CD8-positive, alpha-beta memory T cell (primary cell): ENCODE measurements at regions not wholly inside any gene's neighbourhood (a gene's known extent, or its start where the extent isn't known, plus 50 kb on each side); places are given as distances from the start of the nearest gene placed in this dataset.

ENCODE experiments used
- CTCF ChIA-PET: fragments of 350-600 bp; sonication (Branson Sonifier 250); formaldehyde crosslinking; loops from one replicate; lab custom pipeline; 2021; ENCODE audit warnings: antibody characterized with exemption; lab: Charles Lee
- POLR2A ChIA-PET: fragments of 350-600 bp; sonication (Branson Sonifier 250); formaldehyde crosslinking; loops from one replicate; lab custom pipeline; 2021; ENCODE audit warnings: antibody characterized with exemption; lab: Charles Lee
- DNase-seq, 5 donors: peaks; one replicate each; pipeline versions ENCODE4 v3.0.0 to v3.0.0-alpha.2; 2020 to 2022; ENCODE audit warnings: mixed read lengths in 1 of 5
- H3K27ac ChIP-seq: one replicate; pipeline ENCODE4 v1.7.0; 2013; ENCODE audit warnings: low read depth, mild to moderate bottlenecking, low read length, moderate library complexity
- H3K27me3 ChIP-seq: 2 replicates; pipeline ENCODE4 v1.7.0; 2013; ENCODE audit warnings: low read length, mild to moderate bottlenecking; ENCODE audit not compliant: insufficient read depth, poor library complexity, severe bottlenecking
- H3K36me3 ChIP-seq: 2 replicates; pipeline ENCODE4 v1.7.0; 2013; ENCODE audit warnings: mild to moderate bottlenecking, low read length, moderate library complexity; ENCODE audit not compliant: insufficient read depth
- H3K4me1 ChIP-seq: 2 replicates; pipeline ENCODE4 v1.7.0; 2013; ENCODE audit warnings: mild to moderate bottlenecking, low read length, moderate library complexity; ENCODE audit not compliant: insufficient read depth
- H3K4me3 ChIP-seq: 2 replicates; pipeline ENCODE4 v1.7.0; 2013; ENCODE audit warnings: mild to moderate bottlenecking, low read length
- H3K9me3 ChIP-seq: 2 replicates; pipeline ENCODE4 v1.7.0; 2013; ENCODE audit warnings: mild to moderate bottlenecking, low read length
- H3K27ac Mint-ChIP-seq, 8 donors: one replicate each; pipeline ENCODE4 v1.8.0; 2020 to 2021; ENCODE audit warnings: mixed read lengths in 8 of 8, mild to moderate bottlenecking in 6 of 8, inconsistent platforms in 3 of 8, moderate library complexity in 3 of 8
- H3K27me3 Mint-ChIP-seq, 2 donors: one replicate each; pipeline ENCODE4 v1.8.0; 2020 to 2021; ENCODE audit warnings: mixed read lengths in 2 of 2, mild to moderate bottlenecking in 1 of 2, moderate library complexity in 1 of 2
- H3K36me3 Mint-ChIP-seq, 3 donors: one replicate each; pipeline ENCODE4 v1.8.0; 2020 to 2021; ENCODE audit warnings: mixed read lengths in 3 of 3, inconsistent platforms in 1 of 3, mild to moderate bottlenecking in 1 of 3
- H3K4me1 Mint-ChIP-seq, 3 donors: one replicate each; pipeline ENCODE4 v1.8.0; 2020 to 2021; ENCODE audit warnings: mixed read lengths in 3 of 3, inconsistent platforms in 1 of 3, mild to moderate bottlenecking in 1 of 3
- H3K4me3 Mint-ChIP-seq, 7 donors: one replicate each; pipeline ENCODE4 v1.8.0; 2020 to 2021; ENCODE audit warnings: mixed read lengths in 7 of 7, mild to moderate bottlenecking in 6 of 7, moderate library complexity in 4 of 7, inconsistent platforms in 2 of 7
- H3K9me3 Mint-ChIP-seq, 5 donors: one replicate each; pipeline ENCODE4 v1.8.0; 2020 to 2022; ENCODE audit warnings: mixed read lengths in 5 of 5, mild to moderate bottlenecking in 3 of 5, moderate library complexity in 2 of 5, inconsistent platforms in 1 of 5

- Mint-ChIP-seq H3K4me3 (no peak overlapping the region), H3K36me3 (no peaks in the 10 kb centered on the region), H3K9me3 (no peaks in the 10 kb centered on the region), H3K27me3 (peaks cover 5 to 9% of the 10 kb centered on the region in 2 donors), H3K4me1 (peaks cover 10 to 17% (median 14%) of the 10 kb centered on the region in 3 donors), H3K27ac (no peak overlapping the region)
- DNase-seq: peak in 1 of 5 donors; percentile 12
- no peak overlapping the region for H3K4me3 ChIP-seq
- ChIA-PET CTCF (no interaction called here), POLR2A (no interaction called here)
- no peaks in the 10 kb centered on the region for H3K9me3 ChIP-seq
- no peaks in the 10 kb centered on the region for H3K4me1 ChIP-seq
- no peak overlapping the region for H3K27ac ChIP-seq
- no peaks in the 10 kb centered on the region for H3K27me3 ChIP-seq
- no peaks in the 10 kb centered on the region for H3K36me3 ChIP-seq
Measured at GRCh38 chr15:69806287-69806915, 291.3 kb downstream of the TLE3 start.

- H3K4me3 Mint-ChIP-seq: no peak overlapping the region
- ChIA-PET POLR2A (no interaction called here), CTCF (no interaction called here)
- no peaks in the 10 kb centered on the region for H3K36me3 Mint-ChIP-seq
- no peaks in the 10 kb centered on the region for H3K9me3 Mint-ChIP-seq
- no peaks in the 10 kb centered on the region for H3K4me1 ChIP-seq
- peak overlapping the region in 1 of 8 donors; percentile 43 for H3K27ac Mint-ChIP-seq
- H3K27me3 ChIP-seq: no peaks in the 10 kb centered on the region
- no peak for DNase-seq
- no peak overlapping the region for H3K27ac ChIP-seq
- H3K9me3 ChIP-seq: no peaks in the 10 kb centered on the region
- peaks cover 10 to 14% (median 13%) of the 10 kb centered on the region in 3 donors for H3K4me1 Mint-ChIP-seq
- no peaks in the 10 kb centered on the region for H3K36me3 ChIP-seq
- no peak overlapping the region for H3K4me3 ChIP-seq
- H3K27me3 Mint-ChIP-seq: peaks cover 5 to 9% of the 10 kb centered on the region in 2 donors
Measured at GRCh38 chr15:69807721-69808120, 290.0 kb downstream of the TLE3 start.

GRCh38 chr15:69808756-69809155, 289.0 kb downstream of the TLE3 start:
- no peaks in the 10 kb centered on the region for H3K4me1 ChIP-seq
- ChIA-PET CTCF (no interaction called here), POLR2A (no interaction called here)
- H3K27me3 Mint-ChIP-seq: peaks cover 9% of the 10 kb centered on the region in 2 donors
- H3K4me3 ChIP-seq: no peak overlapping the region
- no peaks in the 10 kb centered on the region for H3K9me3 ChIP-seq
- DNase-seq: no peak
- peak overlapping the region in 1 of 8 donors; percentile 7 for H3K27ac Mint-ChIP-seq
- H3K36me3 Mint-ChIP-seq: no peaks in the 10 kb centered on the region
- peaks cover 10 to 14% (median 13%) of the 10 kb centered on the region in 3 donors for H3K4me1 Mint-ChIP-seq
- no peaks in the 10 kb centered on the region for H3K36me3 ChIP-seq
- H3K4me3 Mint-ChIP-seq: no peak overlapping the region
- H3K27ac ChIP-seq: no peak overlapping the region
- H3K27me3 ChIP-seq: no peaks in the 10 kb centered on the region
- no peaks in the 10 kb centered on the region for H3K9me3 Mint-ChIP-seq

GRCh38 chr15:69809421-69809820, 288.3 kb downstream of the TLE3 start:
- ChIA-PET POLR2A (no interaction called here), CTCF (no interaction called here)
- no peak for DNase-seq
- Histone ChIP-seq H3K4me1 (no peaks in the 10 kb centered on the region), H3K27me3 (no peaks in the 10 kb centered on the region), H3K27ac (no peak overlapping the region), H3K9me3 (no peaks in the 10 kb centered on the region), H3K36me3 (no peaks in the 10 kb centered on the region), H3K4me3 (no peak overlapping the region)
- H3K36me3 Mint-ChIP-seq: no peaks in the 10 kb centered on the region
- H3K4me3 Mint-ChIP-seq: no peak overlapping the region
- H3K9me3 Mint-ChIP-seq: no peaks in the 10 kb centered on the region
- peaks cover 10 to 12% of the 10 kb centered on the region in 2 donors for H3K27me3 Mint-ChIP-seq
- H3K27ac Mint-ChIP-seq: peak overlapping the region in 1 of 8 donors; percentile 52
- H3K4me1 Mint-ChIP-seq: peaks cover 10 to 14% (median 13%) of the 10 kb centered on the region in 3 donors

- Histone ChIP-seq H3K4me3 (no peak overlapping the region), H3K4me1 (no peaks in the 10 kb centered on the region), H3K9me3 (no peaks in the 10 kb centered on the region), H3K27ac (no peak overlapping the region), H3K27me3 (no peaks in the 10 kb centered on the region), H3K36me3 (no peaks in the 10 kb centered on the region)
- peaks cover 12 to 14% of the 10 kb centered on the region in 2 donors for H3K27me3 Mint-ChIP-seq
- H3K4me1 Mint-ChIP-seq: peaks cover 10 to 13% (median 12%) of the 10 kb centered on the region in 3 donors
- H3K9me3 Mint-ChIP-seq: no peaks in the 10 kb centered on the region
- no peak overlapping the region for H3K27ac Mint-ChIP-seq
- DNase-seq: no peak
- no peak overlapping the region for H3K4me3 Mint-ChIP-seq
- ChIA-PET POLR2A (interaction anchor here (0.6 kb wide), 1 partner anchor 15 kb away, joined by 8 read pairs; no protein-coding TSS in a partner anchor), CTCF (no interaction called here)
- no peaks in the 10 kb centered on the region for H3K36me3 Mint-ChIP-seq
Measured at GRCh38 chr15:69810431-69811354, 287.0 kb downstream of the TLE3 start.

- H3K4me1 Mint-ChIP-seq: no peaks in the 10 kb centered on the region
- H3K4me3 ChIP-seq: no peak overlapping the region
- no peaks in the 10 kb centered on the region for H3K4me1 ChIP-seq
- no peaks in the 10 kb centered on the region for H3K27me3 ChIP-seq
- POLR2A ChIA-PET: no interaction called here
- peaks cover 3 to 14% of the 10 kb centered on the region in 2 donors for H3K27me3 Mint-ChIP-seq
- H3K9me3 ChIP-seq: no peaks in the 10 kb centered on the region
- CTCF ChIA-PET: interaction anchor here (1.2 kb wide), 1 partner anchor 17 kb away, joined by 3 read pairs; no protein-coding TSS in a partner anchor
- DNase-seq: no peak
- H3K4me3 Mint-ChIP-seq: no peak overlapping the region
- H3K9me3 Mint-ChIP-seq: no peaks in the 10 kb centered on the region
- H3K27ac Mint-ChIP-seq: peak overlapping the region in 1 of 8 donors; percentile 93
- H3K36me3 Mint-ChIP-seq: no peaks in the 10 kb centered on the region
- H3K27ac ChIP-seq: no peak overlapping the region
- no peaks in the 10 kb centered on the region for H3K36me3 ChIP-seq
Measured at GRCh38 chr15:69812861-69813261, 284.9 kb downstream of the TLE3 start.

GRCh38 chr15:69813881-69814280, 283.8 kb downstream of the TLE3 start:
- Histone ChIP-seq H3K36me3 (no peaks in the 10 kb centered on the region), H3K27me3 (peaks cover 5% of the 10 kb centered on the region), H3K27ac (no peak overlapping the region), H3K4me3 (no peak overlapping the region), H3K9me3 (no peaks in the 10 kb centered on the region), H3K4me1 (no peaks in the 10 kb centered on the region)
- Mint-ChIP-seq H3K36me3 (no peaks in the 10 kb centered on the region), H3K4me3 (no peak overlapping the region), H3K27ac (no peak overlapping the region), H3K4me1 (no peaks in the 10 kb centered on the region), H3K27me3 (peaks cover 11 to 18% of the 10 kb centered on the region in 2 donors), H3K9me3 (no peaks in the 10 kb centered on the region)
- no peak for DNase-seq
- POLR2A ChIA-PET: interaction anchor here (0.6 kb wide), 1 partner anchor 18 kb away, joined by 3 read pairs; no protein-coding TSS in a partner anchor
- CTCF ChIA-PET: no interaction called here

- no peak for DNase-seq
- no peaks in the 10 kb centered on the region for H3K9me3 Mint-ChIP-seq
- Histone ChIP-seq H3K27me3 (peaks cover 5% of the 10 kb centered on the region), H3K36me3 (no peaks in the 10 kb centered on the region), H3K27ac (no peak overlapping the region), H3K4me3 (no peak overlapping the region), H3K4me1 (no peaks in the 10 kb centered on the region), H3K9me3 (no peaks in the 10 kb centered on the region)
- H3K4me3 Mint-ChIP-seq: no peak overlapping the region
- no peak overlapping the region for H3K27ac Mint-ChIP-seq
- H3K4me1 Mint-ChIP-seq: no peaks in the 10 kb centered on the region
- peaks cover 14 to 18% of the 10 kb centered on the region in 2 donors for H3K27me3 Mint-ChIP-seq
- CTCF ChIA-PET: no interaction called here
- POLR2A ChIA-PET: no interaction called here
- H3K36me3 Mint-ChIP-seq: no peaks in the 10 kb centered on the region
Measured at GRCh38 chr15:69814932-69815331, 282.8 kb downstream of the TLE3 start.
